PFSK-1 (cell line): ENCODE measurements at regions not wholly inside any gene's neighbourhood (a gene's known extent, or its start where the extent isn't known, plus 50 kb on each side); places are given as distances from the start of the nearest gene placed in this dataset.

Source experiments
- FOXP2 ChIP-seq: optimal IDR thresholded peaks from 2 replicates; pipeline ENCODE3; 2011; ENCODE audit warnings: borderline replicate concordance, control low read depth, inconsistent platforms; ENCODE audit not compliant: insufficient read depth; ENCODE audit errors: extremely low read length, extremely low read depth
- POLR2AphosphoS5 ChIP-seq: IDR thresholded peaks from 2 replicates; pipeline ENCODE4 v1.6.1; 2012; ENCODE audit warnings: low read depth, mild to moderate bottlenecking, control low read depth, low read length, moderate library complexity
- REST ChIP-seq, 2 experiments: IDR thresholded peaks; 2 replicates each; pipeline versions ENCODE4 v1.6.1 to v1.8.0; 2011 to 2012; ENCODE audit warnings: low read depth in 2 of 2, low read length in 2 of 2, control low read depth in 1 of 2, inconsistent platforms in 1 of 2, mild to moderate bottlenecking in 1 of 2, moderate library complexity in 1 of 2; ENCODE audit not compliant: insufficient read depth in 1 of 2
- SIN3A ChIP-seq: IDR thresholded peaks from 2 replicates; pipeline ENCODE4 v1.6.1; 2012; ENCODE audit warnings: mild to moderate bottlenecking, low read length, moderate library complexity, borderline replicate concordance; ENCODE audit not compliant: insufficient read depth
- TAF1 ChIP-seq: IDR thresholded peaks from 2 replicates; pipeline ENCODE4 v1.6.1; 2012; ENCODE audit warnings: low read length, control low read depth, borderline replicate concordance; ENCODE audit not compliant: insufficient read depth

- TF ChIP-seq TAF1, result no peak
- TF ChIP-seq POLR2AphosphoS5, result no peak
- no peak for TF ChIP-seq FOXP2
- no peak for TF ChIP-seq REST (IDR thresholded peaks at IDR 0.05; ENCODE audit: insufficient read depth in 1 of 2, low read depth in 2 of 2, low read length in 2 of 2)
- TF ChIP-seq SIN3A, result no peak
Measured at GRCh38 chr21:18477043-18477442, 73.5 kb upstream of the TMPRSS15 start.

- TF ChIP-seq TAF1 (no peak), REST (IDR thresholded peaks at IDR 0.05; ENCODE audit: insufficient read depth in 1 of 2, low read depth in 2 of 2, low read length in 2 of 2) (no peak), POLR2AphosphoS5 (no peak), FOXP2 (no peak), SIN3A (no peak)
Measured at GRCh38 chr21:18478513-18478912, 74.9 kb upstream of the TMPRSS15 start.

- TF ChIP-seq SIN3A (no peak), FOXP2 (no peak), TAF1 (no peak), POLR2AphosphoS5 (no peak), REST (IDR thresholded peaks at IDR 0.05; ENCODE audit: insufficient read depth in 1 of 2, low read depth in 2 of 2, low read length in 2 of 2) (no peak)
Measured at GRCh38 chr21:18488252-18488651, 84.7 kb upstream of the TMPRSS15 start.

- TF ChIP-seq REST (IDR thresholded peaks at IDR 0.05; ENCODE audit: insufficient read depth in 1 of 2, low read depth in 2 of 2, low read length in 2 of 2) (no peak), SIN3A (no peak), FOXP2 (no peak), TAF1 (no peak), POLR2AphosphoS5 (no peak)
Measured at GRCh38 chr21:18493422-18493821, 89.8 kb upstream of the TMPRSS15 start.

GRCh38 chr21:18495523-18495922, 91.9 kb upstream of the TMPRSS15 start:
- no peak for TF ChIP-seq FOXP2
- no peak for TF ChIP-seq REST (IDR thresholded peaks at IDR 0.05; ENCODE audit: insufficient read depth in 1 of 2, low read depth in 2 of 2, low read length in 2 of 2)
- no peak for TF ChIP-seq POLR2AphosphoS5
- TF ChIP-seq SIN3A, result no peak
- no peak for TF ChIP-seq TAF1
